ENCODE measurements at regions not wholly inside any gene's neighbourhood (a gene's known extent, or its start where the extent isn't known, plus 50 kb on each side); places are given as distances from the start of the nearest gene placed in this dataset.

GRCh38 chr12:114253976-114254778 lies 151.8 kb downstream of the TBX5 start:
- DNase-seq, result no peak

- DNase-seq, result no peak
Measured at GRCh38 chr12:114248527-114248926, 157.4 kb downstream of the TBX5 start.

GRCh38 chr12:114245555-114245954 lies 160.4 kb downstream of the TBX5 start:
- DNase-seq, result no peak

GRCh38 chr12:114241973-114242434 lies 163.9 kb downstream of the TBX5 start:
- DNase-seq, result no peak

- DNase-seq, result no peak
Measured at GRCh38 chr12:114240288-114240687, 165.7 kb downstream of the TBX5 start.

- no peak for DNase-seq
Measured at GRCh38 chr12:114238808-114239207, 167.1 kb downstream of the TBX5 start.

- DNase-seq, result no peak
Measured at GRCh38 chr12:114237230-114237629, 168.7 kb downstream of the TBX5 start.

GRCh38 chr12:114232187-114232586 lies 173.8 kb downstream of the TBX5 start:
- DNase-seq, result no peak

- no peak for DNase-seq
Measured at GRCh38 chr12:114229150-114229549, 176.8 kb downstream of the TBX5 start.

GRCh38 chr12:114226241-114226928 lies 179.6 kb downstream of the TBX5 start:
- no peak for DNase-seq

- DNase-seq, result no peak
Measured at GRCh38 chr12:114221957-114222630, 183.8 kb downstream of the TBX5 start.

GRCh38 chr12:114221136-114221833 lies 184.7 kb downstream of the TBX5 start:
- DNase-seq, result no peak

- no peak for DNase-seq
Measured at GRCh38 chr12:114220311-114220710, 185.6 kb downstream of the TBX5 start.

GRCh38 chr12:114218136-114218535 lies 187.8 kb downstream of the TBX5 start:
- DNase-seq, result no peak

GRCh38 chr12:114215746-114216145 lies 190.2 kb downstream of the TBX5 start:
- DNase-seq, result peak; percentile 8

GRCh38 chr12:114213055-114213581 lies 192.8 kb downstream of the TBX5 start:
- DNase-seq, result no peak

GRCh38 chr12:114209861-114210260 lies 196.1 kb downstream of the TBX5 start:
- DNase-seq, result peak; percentile 4

GRCh38 chr12:114206525-114206924 lies 199.4 kb downstream of the TBX5 start:
- DNase-seq, result no peak

GRCh38 chr12:114201794-114202193 lies 204.2 kb downstream of the TBX5 start:
- DNase-seq, result no peak

- DNase-seq, result no peak
Measured at GRCh38 chr12:114194956-114195355, 211.0 kb downstream of the TBX5 start.

- DNase-seq, result no peak
Measured at GRCh38 chr12:114194066-114194465, 211.9 kb downstream of the TBX5 start.

- DNase-seq, result no peak
Measured at GRCh38 chr12:114193474-114193873, 212.5 kb downstream of the TBX5 start.

GRCh38 chr12:114192549-114192948 lies 213.4 kb downstream of the TBX5 start:
- no peak for DNase-seq

Data from NCI-H146 (cell line).